ENCODE measurements at regions not wholly inside any gene's neighbourhood (a gene's known extent, or its start where the extent isn't known, plus 50 kb on each side); places are given as distances from the start of the nearest gene placed in this dataset.

GRCh38 chr17:13395346-13395745 lies 206.4 kb downstream of the HS3ST3A1 start:
- no peak overlapping the region for H3K4me3 ChIP-seq (ENCODE audit: low read depth, low read length)
- ChIA-PET CTCF (no interaction called here), POLR2A (no interaction called here)
- H3K27ac ChIP-seq (ENCODE audit: extremely low read depth, low read depth, low read length) = no peak overlapping the region
- no peaks in the 10 kb centered on the region; a peak in 1 of 3 replicates for H3K36me3 ChIP-seq (ENCODE audit: control insufficient read depth in 2 of 2, insufficient read depth in 1 of 2, low read length in 2 of 2)
- H3K9me3 ChIP-seq (ENCODE audit: control insufficient read depth, insufficient read depth, low read depth, low read length) = no peaks in the 10 kb centered on the region
- H3K4me1 ChIP-seq (ENCODE audit: control insufficient read depth, insufficient read depth, low read length) = no peaks in the 10 kb centered on the region
- TF ChIP-seq KLF7 (tag by site-specific recombination; IDR thresholded peaks at IDR 0.05; ENCODE audit: borderline replicate concordance) (no peak), ZNF169 (tag by site-specific recombination; IDR thresholded peaks at IDR 0.05) (no peak), KLF9 (tag by site-specific recombination; IDR thresholded peaks at IDR 0.05; ENCODE audit: low read depth) (no peak), ZFP69B (tag by site-specific recombination; IDR thresholded peaks at IDR 0.05) (no peak), KLF1 (tag by site-specific recombination; IDR thresholded peaks at IDR 0.05) (no peak), ZNF571 (tag by site-specific recombination; IDR thresholded peaks at IDR 0.05) (no peak), ZNF600 (tag by site-specific recombination; IDR thresholded peaks at IDR 0.05) (no peak), ZSCAN23 (tag by site-specific recombination; IDR thresholded peaks at IDR 0.05) (no peak), ZBTB44 (tag by site-specific recombination; IDR thresholded peaks at IDR 0.05) (no peak), ZNF548 (tag by site-specific recombination; IDR thresholded peaks at IDR 0.05) (no peak), ZBTB48 (tag by site-specific recombination; IDR thresholded peaks at IDR 0.05) (no peak), ZBTB17 (tag by site-specific recombination; IDR thresholded peaks at IDR 0.05) (no peak), MZF1 (tag by site-specific recombination; IDR thresholded peaks at IDR 0.05; ENCODE audit: borderline replicate concordance) (no peak)

GRCh38 chr17:13393841-13394710 lies 207.7 kb downstream of the HS3ST3A1 start:
- Histone ChIP-seq H3K4me1 (ENCODE audit: control insufficient read depth, insufficient read depth, low read length) (no peaks in the 10 kb centered on the region), H3K4me3 (ENCODE audit: low read depth, low read length) (no peak overlapping the region), H3K9me3 (ENCODE audit: control insufficient read depth, insufficient read depth, low read depth, low read length) (no peaks in the 10 kb centered on the region), H3K27ac (ENCODE audit: extremely low read depth, low read depth, low read length) (no peak overlapping the region), H3K36me3 (ENCODE audit: control insufficient read depth in 2 of 2, insufficient read depth in 1 of 2, low read length in 2 of 2) (no peaks in the 10 kb centered on the region; a peak in 1 of 3 replicates)
- CTCF ChIA-PET = no interaction called here
- POLR2A ChIA-PET = no interaction called here
- TF ChIP-seq FEZF1 (tag by site-specific recombination; IDR thresholded peaks at IDR 0.05) (no peak), ZNF18 (tag by site-specific recombination; IDR thresholded peaks at IDR 0.05) (no peak), ZFHX2 (tag by site-specific recombination; conservative IDR thresholded peaks at IDR 0.05) (0 out of 2 replicates have a peak, but pooled peaks have one; percentile 17), SETDB1 (IDR thresholded peaks at IDR 0.05; ENCODE audit: insufficient read length, low read length) (peak; percentile 14), IKZF3 (tag by site-specific recombination; IDR thresholded peaks at IDR 0.05) (no peak)

- ChIA-PET POLR2A (no interaction called here), CTCF (interaction anchor here (0.7 to 0.8 kb wide), 2 partner anchors 17 to 132 kb away, joined by 3 to 4 read pairs; no protein-coding TSS in a partner anchor)
- Histone ChIP-seq H3K9me3 (ENCODE audit: control insufficient read depth, insufficient read depth, low read depth, low read length) (no peaks in the 10 kb centered on the region), H3K4me1 (ENCODE audit: control insufficient read depth, insufficient read depth, low read length) (no peaks in the 10 kb centered on the region), H3K4me3 (ENCODE audit: low read depth, low read length) (no peak overlapping the region), H3K27ac (ENCODE audit: extremely low read depth, low read depth, low read length) (no peak overlapping the region), H3K36me3 (ENCODE audit: control insufficient read depth in 2 of 2, insufficient read depth in 1 of 2, low read length in 2 of 2) (no peaks in the 10 kb centered on the region)
- TF ChIP-seq ZNF707 (tag by site-specific recombination; IDR thresholded peaks at IDR 0.05) = no peak
- no peak for TF ChIP-seq ZNF426 (tag by site-specific recombination; IDR thresholded peaks at IDR 0.05)
- TF ChIP-seq ZBTB26 (tag by site-specific recombination; optimal IDR thresholded peaks at IDR 0.05) = no peak
- TF ChIP-seq TSHZ1 (tag by site-specific recombination; IDR thresholded peaks at IDR 0.05; ENCODE audit: borderline replicate concordance) = no peak
- no peak for TF ChIP-seq SCRT1 (tag by site-specific recombination; IDR thresholded peaks at IDR 0.05; ENCODE audit: borderline replicate concordance)
- TF ChIP-seq KLF9 (tag by site-specific recombination; IDR thresholded peaks at IDR 0.05; ENCODE audit: low read depth) = no peak
- TF ChIP-seq ZNF549 (tag by site-specific recombination; IDR thresholded peaks at IDR 0.05) = no peak
Observed at GRCh38 chr17:13387952-13388351, 213.8 kb downstream of the HS3ST3A1 start.
